Progenitor cell of endocrine pancreas (in vitro differentiated cells): ENCODE measurements at regions not wholly inside any gene's neighbourhood (a gene's known extent, or its start where the extent isn't known, plus 50 kb on each side); places are given as distances from the start of the nearest gene placed in this dataset.

Source experiments
- DNase-seq: peaks from one replicate; pipeline ENCODE4 v3.0.0; 2021; ENCODE audit warnings: low spot score; ENCODE audit not compliant: unreplicated experiment
- H3K27ac Mint-ChIP-seq: 2 replicates; pipeline ENCODE4 v1.8.0; 2021; ENCODE audit warnings: mild to moderate bottlenecking, moderate library complexity, mixed read lengths
- H3K27me3 Mint-ChIP-seq: 2 replicates; pipeline ENCODE4 v1.8.0; 2021; ENCODE audit warnings: mixed read lengths
- H3K36me3 Mint-ChIP-seq: 2 replicates; pipeline ENCODE4 v1.8.0; 2022; ENCODE audit warnings: mixed read lengths; ENCODE audit not compliant: insufficient read depth
- H3K4me1 Mint-ChIP-seq: 2 replicates; pipeline ENCODE4 v1.8.0; 2021; ENCODE audit warnings: low read depth, mixed read lengths
- H3K4me3 Mint-ChIP-seq: 2 replicates; pipeline ENCODE4 v1.8.0; 2021; ENCODE audit warnings: low read depth, mild to moderate bottlenecking, moderate library complexity, mixed read lengths
- H3K9me3 Mint-ChIP-seq: 2 replicates; pipeline ENCODE4 v1.8.0; 2021; ENCODE audit warnings: low read depth, mixed read lengths
- CTCF ChIP-seq: fragments of 200-600 bp; sonication (generic); IDR thresholded peaks from one replicate; pipeline ENCODE4 v1.5.0; 2021; ENCODE audit warnings: antibody characterized with exemption, mild to moderate bottlenecking; ENCODE audit not compliant: unreplicated experiment

- Mint-ChIP-seq H3K27me3 (peaks cover 11% of the 10 kb centered on the region), H3K4me3 (no peak overlapping the region), H3K36me3 (peaks cover 2% of the 10 kb centered on the region), H3K9me3 (peaks cover 4% of the 10 kb centered on the region), H3K4me1 (no peaks in the 10 kb centered on the region), H3K27ac (no peak overlapping the region)
- no peak for TF ChIP-seq CTCF
- no peak for DNase-seq
These were observed 50.2 kb upstream of the ALDH1A3 start for GRCh38 chr15:100829457-100829856.
